Activated naive CD8-positive, alpha-beta T cell (primary cell): ENCODE measurements at regions not wholly inside any gene's neighbourhood (a gene's known extent, or its start where the extent isn't known, plus 50 kb on each side); places are given as distances from the start of the nearest gene placed in this dataset.
"Not testable (repeated sequence)": the region's sequence is repeated elsewhere in the genome, so short reads cannot be mapped to it uniquely, and the experiment has no call there.

Experiments used
- H3K27ac Mint-ChIP-seq: one replicate; pipeline ENCODE4 v1.8.0; 2021; ENCODE audit warnings: mixed read lengths
- H3K27me3 Mint-ChIP-seq: one replicate; pipeline ENCODE4 v1.8.0; 2021; ENCODE audit warnings: mixed read lengths
- H3K36me3 Mint-ChIP-seq: one replicate; pipeline ENCODE4 v1.8.0; 2021; ENCODE audit warnings: mixed read lengths
- H3K4me1 Mint-ChIP-seq: one replicate; pipeline ENCODE4 v1.8.0; 2021; ENCODE audit warnings: low read depth, mixed read lengths
- H3K4me3 Mint-ChIP-seq: one replicate; pipeline ENCODE4 v1.8.0; 2021; ENCODE audit warnings: mild to moderate bottlenecking, mixed read lengths
- H3K9me3 Mint-ChIP-seq: one replicate; pipeline ENCODE4 v1.8.0; 2021; ENCODE audit warnings: low read depth, mixed read lengths

DNA sequence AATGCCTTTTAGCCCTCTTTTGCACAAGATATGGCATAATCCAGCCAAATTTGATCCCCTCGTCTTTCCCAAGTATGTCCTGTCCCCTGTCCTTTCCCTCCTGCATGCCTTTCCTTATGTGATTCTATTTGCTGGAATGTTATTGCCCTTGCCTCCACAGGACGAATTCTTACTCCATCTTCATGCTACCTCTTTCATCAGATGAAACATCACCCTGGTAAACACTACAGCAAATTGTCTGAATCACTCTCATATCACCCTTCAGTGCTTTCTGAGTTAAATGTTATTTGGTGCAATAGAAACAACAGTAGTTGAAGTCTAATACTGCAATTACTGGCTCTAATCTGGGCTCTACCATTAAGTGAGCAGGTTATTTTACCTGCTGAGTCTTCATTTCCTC is 52.2 kb upstream of the FAT1 start:
- H3K27me3 Mint-ChIP-seq = no peaks in the 10 kb centered on the region
- no peak overlapping the region for H3K4me3 Mint-ChIP-seq
- H3K36me3 Mint-ChIP-seq = no peaks in the 10 kb centered on the region
- peaks cover 8% of the 10 kb centered on the region for H3K9me3 Mint-ChIP-seq
- H3K4me1 Mint-ChIP-seq = no peaks in the 10 kb centered on the region
- H3K27ac Mint-ChIP-seq = no peak overlapping the region

DNA sequence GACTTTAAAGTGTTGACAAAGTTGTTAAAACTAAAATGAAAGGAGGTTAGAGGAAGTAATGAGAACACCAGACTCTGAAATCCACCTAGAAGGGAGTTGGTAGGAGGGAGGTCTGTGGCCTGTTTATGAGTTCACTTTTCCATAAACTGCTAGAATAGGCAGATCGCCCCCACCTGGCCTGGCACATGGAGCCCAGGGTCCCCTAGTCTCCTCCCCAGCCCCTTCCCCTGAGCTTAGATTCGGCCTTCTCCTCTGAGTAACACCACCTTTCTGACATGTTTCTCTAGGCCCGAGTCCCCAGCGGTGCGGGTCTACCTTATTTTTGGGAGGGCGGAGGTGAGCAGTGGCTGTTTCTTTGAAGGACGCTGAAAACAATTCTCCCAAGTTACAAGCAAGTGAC is 54.5 kb upstream of the FAT1 start:
- Mint-ChIP-seq H3K27ac (no peak overlapping the region), H3K9me3 (peaks cover 3% of the 10 kb centered on the region), H3K36me3 (no peaks in the 10 kb centered on the region), H3K4me1 (no peaks in the 10 kb centered on the region), H3K4me3 (no peak overlapping the region), H3K27me3 (no peaks in the 10 kb centered on the region)

DNA sequence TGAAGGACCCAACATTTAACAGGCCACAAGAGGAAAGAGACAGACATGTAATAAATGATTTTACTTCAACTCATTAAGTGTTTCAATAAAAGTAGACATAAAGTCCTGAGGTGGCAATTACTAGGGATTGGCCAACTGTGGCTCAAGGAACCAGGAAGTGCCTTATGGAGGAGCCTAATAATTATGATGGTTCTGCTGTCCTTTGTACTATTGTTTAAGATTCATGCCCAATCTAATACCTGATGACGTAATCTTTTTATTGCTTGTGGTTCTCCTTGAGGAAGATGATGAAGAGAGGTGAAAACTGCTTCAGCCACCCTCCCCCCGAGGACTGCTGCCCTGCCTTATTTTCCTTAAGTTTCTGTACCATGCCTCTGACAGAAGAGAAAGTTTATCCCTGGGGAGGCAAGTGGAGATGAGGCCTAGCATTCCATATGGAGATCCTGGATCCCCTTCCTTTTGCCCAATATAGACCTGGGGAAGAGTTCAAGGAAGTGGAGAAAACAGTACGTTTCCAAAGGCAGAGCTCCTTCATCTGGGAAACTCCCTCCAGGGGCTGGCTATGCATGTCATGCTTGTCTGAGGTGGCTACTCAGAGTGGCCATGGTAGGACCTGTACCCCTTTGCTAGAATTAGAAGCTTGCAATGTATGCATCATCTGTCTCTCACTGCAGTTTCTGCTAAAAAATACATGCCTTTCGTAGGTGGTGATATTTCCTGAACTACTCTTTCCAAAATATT is 56.8 kb upstream of the FAT1 start:
- Mint-ChIP-seq H3K4me1 (no peaks in the 10 kb centered on the region), H3K27me3 (no peaks in the 10 kb centered on the region), H3K36me3 (no peaks in the 10 kb centered on the region), H3K4me3 (no peak overlapping the region), H3K9me3 (no peaks in the 10 kb centered on the region), H3K27ac (no peak overlapping the region)

DNA sequence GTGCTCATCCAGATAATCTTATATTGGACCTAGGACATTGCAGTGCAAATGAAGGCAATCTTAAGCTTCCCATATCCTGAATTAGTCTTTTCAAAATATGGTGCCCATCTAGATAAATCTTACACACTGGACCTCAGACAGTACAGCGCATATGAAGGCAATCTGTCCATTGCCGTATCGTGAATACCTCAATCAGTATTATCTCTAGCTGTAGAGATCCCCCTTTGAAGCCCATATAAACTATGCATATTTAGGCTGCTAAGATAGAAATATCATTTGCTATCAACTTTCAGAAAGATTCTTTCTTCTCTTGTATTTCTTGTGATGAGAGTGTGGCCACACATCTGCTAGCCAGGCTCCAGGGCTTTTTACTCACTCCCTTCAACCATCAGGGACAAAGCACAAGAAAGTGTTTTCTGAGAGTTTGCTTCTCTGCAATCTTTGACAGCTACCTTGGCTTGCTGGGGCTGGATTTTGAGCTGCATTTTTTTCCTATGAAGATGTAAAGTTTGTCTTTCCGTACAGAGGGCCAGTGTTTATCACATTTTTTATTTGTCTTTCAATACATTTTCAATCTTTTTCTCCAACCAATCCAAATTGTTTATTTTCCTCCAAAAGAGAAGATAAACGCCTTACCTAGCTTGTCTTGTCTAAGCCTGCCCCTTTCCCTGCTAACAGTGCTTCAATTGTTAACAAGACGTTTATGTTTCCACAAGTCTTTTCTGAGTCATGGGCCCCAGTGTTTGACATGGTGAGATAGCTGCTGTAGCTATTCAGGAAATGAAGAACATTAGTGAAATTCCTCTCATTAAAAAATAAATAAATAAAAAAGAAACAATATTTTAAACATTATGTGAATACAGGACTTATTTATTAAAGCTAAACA is 57.6 kb upstream of the FAT1 start:
- Mint-ChIP-seq H3K27ac (no peak overlapping the region), H3K36me3 (no peaks in the 10 kb centered on the region), H3K4me1 (no peaks in the 10 kb centered on the region), H3K27me3 (no peaks in the 10 kb centered on the region), H3K4me3 (no peak overlapping the region), H3K9me3 (no peaks in the 10 kb centered on the region)

DNA sequence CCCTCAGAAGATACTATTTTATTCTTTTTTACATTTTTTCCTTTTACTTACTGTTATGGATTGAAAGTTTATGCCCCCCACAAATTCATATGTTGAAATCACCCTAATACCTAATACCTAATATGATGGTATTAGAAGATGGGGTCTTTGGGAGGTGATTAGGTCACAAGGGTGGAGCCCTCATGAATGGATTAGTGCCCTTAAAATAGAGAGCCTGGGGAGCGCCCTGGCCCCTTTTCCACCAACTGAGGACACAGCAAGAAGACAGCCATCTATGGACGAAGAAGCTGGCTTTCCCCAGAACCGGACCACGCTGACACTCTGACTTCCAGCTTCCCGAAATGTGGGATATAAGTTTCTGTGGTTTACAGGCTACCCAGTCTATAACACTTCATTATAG is 58.6 kb upstream of the FAT1 start:
- Mint-ChIP-seq H3K4me3 (no peak overlapping the region), H3K27me3 (no peaks in the 10 kb centered on the region), H3K27ac (no peak overlapping the region), H3K9me3 (no peaks in the 10 kb centered on the region), H3K36me3 (no peaks in the 10 kb centered on the region), H3K4me1 (no peaks in the 10 kb centered on the region)

DNA sequence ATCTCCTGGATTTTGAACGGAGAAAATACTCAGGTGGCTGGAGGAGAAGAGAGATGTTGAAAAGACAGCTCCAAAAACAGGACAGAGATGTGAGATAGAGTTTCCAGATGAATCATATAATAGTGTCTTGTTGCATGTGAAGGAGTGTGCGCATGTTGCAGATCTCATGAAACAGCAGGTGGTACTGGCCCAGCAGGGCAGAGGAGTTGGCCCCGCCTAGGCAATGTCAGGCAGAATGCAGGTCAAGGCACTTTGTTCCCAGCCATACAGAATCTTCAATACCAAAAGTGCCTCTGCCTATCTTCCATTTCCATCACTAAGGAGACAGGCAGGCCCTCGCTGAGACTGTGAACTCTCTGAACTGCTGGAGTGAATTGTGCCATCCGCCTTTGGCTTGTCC is 63.9 kb upstream of the FAT1 start:
- Mint-ChIP-seq H3K36me3 (no peaks in the 10 kb centered on the region), H3K27me3 (no peaks in the 10 kb centered on the region), H3K27ac (no peak overlapping the region), H3K4me1 (no peaks in the 10 kb centered on the region), H3K4me3 (no peak overlapping the region), H3K9me3 (no peaks in the 10 kb centered on the region)

DNA sequence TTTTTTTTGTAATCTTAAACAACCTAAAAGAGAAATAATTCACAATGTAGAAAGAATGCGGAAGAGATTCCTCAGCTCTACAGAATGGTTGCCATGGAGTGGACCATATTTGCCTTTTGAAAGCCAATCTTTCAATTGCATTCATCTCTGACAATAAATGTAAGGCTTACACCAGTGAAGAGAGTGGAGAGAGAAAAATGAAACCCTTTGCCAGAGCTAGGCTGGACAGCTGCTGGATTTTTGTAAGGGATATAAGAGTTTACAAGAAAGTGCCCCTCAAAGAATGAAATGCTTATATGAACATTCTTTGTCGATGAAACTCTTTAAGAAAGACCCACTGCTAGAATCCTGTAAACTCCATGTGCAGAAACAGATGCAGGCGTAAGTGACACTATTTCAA is 66.0 kb upstream of the FAT1 start:
- Mint-ChIP-seq H3K4me1 (no peaks in the 10 kb centered on the region), H3K9me3 (no peaks in the 10 kb centered on the region), H3K27me3 (no peaks in the 10 kb centered on the region), H3K4me3 (no peak overlapping the region), H3K27ac (no peak overlapping the region), H3K36me3 (no peaks in the 10 kb centered on the region)

DNA sequence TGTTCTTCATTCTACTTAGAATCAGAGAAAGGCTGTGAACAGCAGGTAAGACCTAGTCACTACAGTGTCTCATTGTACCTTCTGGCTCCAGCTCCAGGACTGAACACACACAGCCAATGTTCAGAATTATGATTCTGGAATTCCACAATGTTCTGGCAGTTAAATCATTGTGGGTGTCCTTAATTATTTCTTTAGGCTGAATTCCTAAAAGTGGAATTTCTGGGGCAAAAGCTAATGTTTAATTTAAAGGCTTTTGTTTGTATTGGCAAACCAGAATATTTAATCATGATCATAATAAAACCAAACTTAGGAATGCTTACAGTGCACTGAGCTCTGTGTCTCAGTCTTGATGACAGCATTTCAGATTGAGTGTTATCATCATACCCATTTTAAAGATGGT is 67.0 kb upstream of the FAT1 start:
- H3K4me1 Mint-ChIP-seq = no peaks in the 10 kb centered on the region
- no peaks in the 10 kb centered on the region for H3K27me3 Mint-ChIP-seq
- no peak overlapping the region for H3K4me3 Mint-ChIP-seq
- H3K36me3 Mint-ChIP-seq = no peaks in the 10 kb centered on the region
- no peak overlapping the region for H3K27ac Mint-ChIP-seq
- peaks cover 3% of the 10 kb centered on the region for H3K9me3 Mint-ChIP-seq

DNA sequence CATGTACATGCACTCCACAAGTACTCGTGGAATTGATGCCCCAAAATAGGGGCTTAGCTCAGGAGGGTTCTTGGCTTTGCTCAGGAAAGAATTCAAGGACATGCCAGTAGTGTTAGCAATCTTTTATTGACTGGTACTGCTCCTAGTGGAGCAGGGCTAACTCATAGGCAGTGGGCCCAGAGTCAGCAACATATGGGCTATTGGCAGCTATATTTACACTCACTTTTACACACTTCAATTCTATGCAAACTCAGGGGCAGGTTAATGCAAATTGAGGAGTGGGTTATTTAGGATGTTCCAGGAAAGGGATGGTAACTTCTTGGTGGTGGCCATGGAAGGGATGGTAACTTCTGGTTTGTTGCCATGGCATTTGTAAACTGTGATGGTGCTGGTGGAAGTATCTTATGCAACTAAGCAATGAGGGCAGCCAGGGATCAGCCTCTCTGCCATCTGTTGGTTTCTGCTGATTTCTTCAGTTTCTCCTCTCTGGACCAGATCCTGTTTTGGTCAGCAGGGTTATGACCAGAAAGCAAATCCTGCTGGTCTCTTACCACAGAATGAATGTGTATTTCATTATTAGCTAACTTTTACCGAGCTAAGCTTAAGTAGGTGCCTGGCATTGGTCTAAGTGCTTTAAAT is 69.2 kb upstream of the FAT1 start:
- Mint-ChIP-seq H3K36me3 (no peaks in the 10 kb centered on the region), H3K27me3 (no peaks in the 10 kb centered on the region), H3K9me3 (peaks cover 3% of the 10 kb centered on the region), H3K4me1 (no peaks in the 10 kb centered on the region), H3K27ac (no peak overlapping the region), H3K4me3 (no peak overlapping the region)

DNA sequence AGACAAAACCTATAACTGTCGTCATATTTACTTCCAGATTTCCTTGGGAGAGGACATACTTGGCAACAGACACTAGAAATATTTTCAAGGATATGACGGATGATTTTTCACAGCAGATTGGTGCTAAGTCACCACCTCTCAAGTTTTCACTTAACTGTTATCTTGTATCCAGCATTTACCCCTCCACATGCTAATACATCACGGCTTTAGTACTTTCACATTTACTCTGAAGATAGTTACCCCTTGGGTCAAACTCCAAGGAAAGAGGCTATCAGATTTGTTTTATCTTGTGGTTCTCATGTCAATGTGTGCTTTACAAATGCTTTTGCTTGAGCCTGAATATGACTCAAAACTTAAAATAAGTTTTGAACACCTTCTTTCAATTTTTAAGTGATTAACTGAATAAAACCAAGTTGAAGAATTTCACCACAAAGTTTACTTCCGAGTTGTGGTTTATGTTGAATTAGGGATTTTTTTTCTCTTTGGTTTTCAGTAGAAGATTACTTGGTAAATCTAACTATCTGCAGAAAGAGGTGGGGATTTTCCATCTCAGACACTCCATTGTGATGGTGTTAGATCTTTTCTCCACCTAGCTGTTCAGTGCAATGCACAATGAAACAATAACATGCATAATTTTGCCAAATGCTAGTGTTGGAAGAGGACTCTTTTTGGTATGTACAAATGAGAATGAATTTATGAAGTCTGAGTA is 75.4 kb upstream of the FAT1 start:
- Mint-ChIP-seq H3K36me3 (no peaks in the 10 kb centered on the region), H3K27me3 (no peaks in the 10 kb centered on the region), H3K4me3 (no peak overlapping the region), H3K9me3 (peaks cover 3% of the 10 kb centered on the region), H3K27ac (no peak overlapping the region), H3K4me1 (no peaks in the 10 kb centered on the region)

DNA sequence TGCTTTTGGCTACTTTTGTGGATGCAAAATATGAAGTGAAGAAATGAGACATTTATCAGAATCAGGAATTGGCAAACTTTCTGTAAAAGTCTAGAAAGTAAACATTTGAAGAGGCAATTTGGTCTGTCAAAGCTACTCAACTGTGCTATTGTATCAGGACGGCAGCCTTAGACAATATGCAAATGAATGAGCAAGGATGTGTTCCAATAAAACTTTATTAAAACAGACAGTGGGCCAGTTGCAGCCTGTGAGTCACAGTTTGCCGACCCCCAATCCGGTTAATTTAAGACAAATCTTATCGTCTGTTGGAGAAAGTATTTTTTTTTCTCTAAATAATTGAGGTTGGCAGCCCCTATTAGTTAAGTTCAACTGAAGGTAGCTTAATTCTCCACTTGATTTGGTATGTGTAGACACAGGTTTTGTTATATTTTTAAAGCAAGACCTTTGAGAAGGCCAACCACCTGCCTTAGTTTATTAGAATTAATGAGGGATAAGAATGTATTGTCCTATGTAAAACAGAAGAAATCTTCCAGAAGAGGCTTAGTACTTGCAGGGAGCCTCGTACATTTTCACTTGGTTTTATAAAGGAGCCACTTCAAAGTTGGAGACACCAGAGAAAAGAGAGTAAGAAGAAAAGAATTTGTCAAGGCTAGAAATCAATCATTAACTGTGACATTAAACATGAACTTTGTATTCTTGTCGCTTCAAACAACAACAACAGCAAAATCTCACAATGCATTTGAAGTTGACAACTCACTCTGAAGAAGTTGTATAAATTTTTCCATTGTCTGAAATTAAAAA is 81.6 kb upstream of the FAT1 start:
- H3K27me3 Mint-ChIP-seq = no peaks in the 10 kb centered on the region
- no peak overlapping the region for H3K27ac Mint-ChIP-seq
- no peaks in the 10 kb centered on the region for H3K4me1 Mint-ChIP-seq
- H3K9me3 Mint-ChIP-seq = no peaks in the 10 kb centered on the region
- no peaks in the 10 kb centered on the region for H3K36me3 Mint-ChIP-seq
- no peak overlapping the region for H3K4me3 Mint-ChIP-seq

DNA sequence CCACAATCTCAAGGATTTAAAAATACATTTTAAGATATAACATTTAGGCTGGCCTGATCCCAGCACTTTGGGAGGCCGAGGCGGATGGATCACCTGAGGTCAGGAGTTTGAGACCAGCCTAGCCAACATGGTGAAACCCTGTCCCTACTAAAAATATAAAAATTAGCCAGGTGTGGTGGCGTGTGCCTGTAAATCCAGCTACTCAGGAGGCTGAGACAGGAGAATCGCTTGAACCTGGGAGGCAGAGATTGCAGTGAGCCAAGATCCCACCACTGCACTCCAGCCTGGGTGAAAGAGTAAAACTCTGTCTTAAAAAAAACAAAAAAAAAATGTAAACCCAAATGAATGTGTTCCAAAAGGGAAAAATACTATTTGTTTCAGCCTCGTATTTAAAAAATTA is 82.3 kb upstream of the FAT1 start:
- not testable (repeated sequence) for H3K27me3 Mint-ChIP-seq, H3K9me3 Mint-ChIP-seq, H3K4me3 Mint-ChIP-seq, H3K36me3 Mint-ChIP-seq, H3K27ac Mint-ChIP-seq, H3K4me1 Mint-ChIP-seq

DNA sequence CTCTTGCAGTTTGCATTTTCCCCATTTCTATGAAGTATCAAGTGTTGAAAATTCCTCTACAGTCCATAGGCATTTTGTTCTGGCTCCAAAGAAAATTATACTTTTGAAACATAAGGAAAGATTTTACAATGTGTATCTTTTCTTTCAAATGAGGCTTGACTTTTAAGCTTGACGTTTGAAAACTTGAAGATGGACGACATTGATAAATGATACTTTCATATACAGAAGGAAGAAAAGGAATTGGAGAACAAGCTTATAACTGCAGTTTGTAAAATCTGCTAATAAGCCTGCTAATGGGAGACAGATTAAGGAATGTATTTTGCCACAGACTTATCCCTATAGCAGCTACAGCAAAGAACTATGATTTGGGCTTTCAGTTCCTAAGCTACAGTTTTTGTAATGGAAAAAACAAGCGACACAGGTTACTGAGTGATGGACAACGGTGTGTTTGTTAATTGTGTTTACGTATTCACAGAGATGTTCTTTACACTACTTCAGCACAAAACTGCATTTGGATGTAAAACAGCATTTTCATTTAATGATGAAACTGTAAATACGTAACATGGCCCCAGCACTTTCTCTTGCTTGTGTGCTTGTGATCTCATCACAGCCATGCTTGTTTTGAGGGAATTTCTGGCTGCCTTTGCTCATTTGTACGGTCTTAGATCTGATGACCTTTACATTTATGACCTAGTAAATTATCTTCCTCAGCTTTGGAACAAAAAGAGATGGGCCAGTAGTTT is 83.2 kb upstream of the FAT1 start:
- H3K36me3 Mint-ChIP-seq = no peaks in the 10 kb centered on the region
- no peak overlapping the region for H3K4me3 Mint-ChIP-seq
- H3K27me3 Mint-ChIP-seq = no peaks in the 10 kb centered on the region
- peaks cover 3% of the 10 kb centered on the region for H3K9me3 Mint-ChIP-seq
- H3K27ac Mint-ChIP-seq = no peak overlapping the region
- H3K4me1 Mint-ChIP-seq = no peaks in the 10 kb centered on the region
